A549 (cell line): ENCODE measurements at regions not wholly inside any gene's neighbourhood (a gene's known extent, or its start where the extent isn't known, plus 50 kb on each side); places are given as distances from the start of the nearest gene placed in this dataset.

Source experiments
- ATAC-seq, 2 experiments: fragments of 200-7000 bp in 1 of 2; fragments of >200 bp in 1 of 2; cut with Nextera tagmentation in 1 of 2; cut with Tn5 transposase in 1 of 2; 3 replicates each; pipeline versions ENCODE4 v1.8.0 to v1.9.1; 2018 to 2020; ENCODE audit warnings: mild to moderate bottlenecking in 1 of 2, moderate library complexity in 1 of 2
- CTCF ChIA-PET: fragments of 300-600 bp; sonication (Branson Sonifier 250); formaldehyde crosslinking; extraction: SDS; loops from one replicate; lab custom pipeline; 2021; ENCODE audit warnings: antibody characterized with exemption, inconsistent platforms; lab: Yijun Ruan, JAX
- POLR2A ChIA-PET: fragments of 350-600 bp; formaldehyde crosslinking; extraction: SDS; loops from one replicate; lab custom pipeline; 2021; ENCODE audit warnings: antibody characterized with exemption, inconsistent platforms; lab: Yijun Ruan, JAX
- DNase-seq, 2 experiments: peaks; one replicate each; pipeline versions ENCODE4 v3.0.0 to v3.0.0-alpha.2; 2011 to 2016; ENCODE audit warnings: low read depth in 1 of 2, low spot score in 1 of 2
- FAIRE-seq: peaks from 2 replicates; lab custom pipeline; 2011; peaks lifted over from hg19 to GRCh38; lab: Jason Lieb, UNC
- H3K27ac ChIP-seq, 2 experiments: fragments of >200 bp; sonication (Bioruptor Twin); formaldehyde crosslinking; 3 replicates each; pipeline ENCODE4 v1.5.1; 2016 to 2017
- H3K4me1 ChIP-seq: fragments of >200 bp; sonication (Bioruptor Twin); formaldehyde crosslinking; 3 replicates; pipeline ENCODE4 v1.6.1; 2016
- H3K4me2 ChIP-seq: fragments of >200 bp; sonication (Bioruptor Twin); formaldehyde crosslinking; 3 replicates; pipeline ENCODE4 v1.6.1; 2016
- H3K4me3 ChIP-seq: fragments of >200 bp; sonication (Bioruptor Twin); formaldehyde crosslinking; 3 replicates; pipeline ENCODE4 v1.5.1; 2016
- H3K9me3 ChIP-seq: fragments of >200 bp; sonication (Bioruptor Twin); formaldehyde crosslinking; 3 replicates; pipeline ENCODE4 v1.6.1; 2016
- CTCF ChIP-seq: fragments of >200 bp; sonication (Bioruptor Twin); formaldehyde crosslinking; IDR thresholded peaks from 3 replicates; pipeline ENCODE4 v1.5.1; 2016
- EHMT2 ChIP-seq: fragments of 200-600 bp; sonication (generic); IDR thresholded peaks from 2 replicates; pipeline ENCODE4 v1.6.1; 2016; ENCODE audit warnings: antibody characterized with exemption, low read depth, mild to moderate bottlenecking, moderate library complexity
- EP300 ChIP-seq, 2 experiments: fragments of >200 bp; sonication (Bioruptor Twin); formaldehyde crosslinking; IDR thresholded peaks; 2 replicates in 1 of 2; 3 replicates in 1 of 2; pipeline ENCODE4 v1.6.1; 2016 to 2017
- FOSL2 ChIP-seq, 2 experiments: fragments of 450-650 bp in 1 of 2; fragments of >200 bp in 1 of 2; sonication (Bioruptor Twin) in 1 of 2; formaldehyde crosslinking; IDR thresholded peaks; 2 replicates each; pipeline versions ENCODE4 v1.5.0 to v1.6.1; 2016 to 2020; ENCODE audit warnings: mild to moderate bottlenecking in 1 of 2, moderate library complexity in 1 of 2
- FOXS1 ChIP-seq: fragments of 250-450 bp; sonication (Bioruptor Pico); IDR thresholded peaks from 2 replicates; pipeline ENCODE4 v1.5.0; 2020; ENCODE audit warnings: mild to moderate bottlenecking, moderate library complexity
- GATA3 ChIP-seq: IDR thresholded peaks from 2 replicates; pipeline ENCODE4 v1.6.1; 2012; ENCODE audit warnings: borderline replicate concordance
- HEYL ChIP-seq: fragments of 250-450 bp; sonication (Bioruptor Pico); IDR thresholded peaks from 2 replicates; pipeline ENCODE4 v1.8.0; 2021; ENCODE audit warnings: mild to moderate bottlenecking, moderate library complexity
- HMGXB4 ChIP-seq: fragments of 250-450 bp; sonication (Bioruptor Pico); IDR thresholded peaks from 2 replicates; pipeline ENCODE4 v1.5.0; 2021; ENCODE audit warnings: mild to moderate bottlenecking, moderate library complexity, borderline replicate concordance
- JUN ChIP-seq, 2 experiments: fragments of >200 bp; sonication (Bioruptor Twin); formaldehyde crosslinking; IDR thresholded peaks; 2 replicates in 1 of 2; 3 replicates in 1 of 2; pipeline ENCODE4 v1.6.1; 2016 to 2017
- JUNB ChIP-seq: fragments of >200 bp; sonication (Bioruptor Twin); formaldehyde crosslinking; IDR thresholded peaks from 2 replicates; pipeline ENCODE4 v1.6.1; 2016
- KDM1A ChIP-seq: fragments of 200-600 bp; sonication (generic); IDR thresholded peaks from 2 replicates; pipeline ENCODE4 v1.6.1; 2016; ENCODE audit warnings: low read depth, mild to moderate bottlenecking
- KDM5A ChIP-seq: fragments of 200-600 bp; sonication (generic); IDR thresholded peaks from 2 replicates; pipeline ENCODE4 v1.6.1; 2016; ENCODE audit warnings: antibody characterized with exemption, mild to moderate bottlenecking
- MAX ChIP-seq: IDR thresholded peaks from 2 replicates; pipeline ENCODE4 v1.6.1; 2012
- MYC ChIP-seq: IDR thresholded peaks from 2 replicates; pipeline ENCODE4 v1.6.1; 2012; ENCODE audit warnings: mild to moderate bottlenecking, inconsistent platforms, low read length, improper control_type of control experiment, borderline replicate concordance
- NPAS2 ChIP-seq: fragments of 250-450 bp; sonication (Bioruptor Pico); IDR thresholded peaks from 2 replicates; pipeline ENCODE4 v1.8.0; 2022; ENCODE audit warnings: mild to moderate bottlenecking, moderate library complexity, borderline replicate concordance
- RCOR1 ChIP-seq: fragments of 150-350 bp; IDR thresholded peaks from 2 replicates; pipeline ENCODE4 v1.6.1; 2014; ENCODE audit warnings: antibody characterized with exemption, low read length, low read depth
- RNF2 ChIP-seq: fragments of 200-600 bp; sonication (generic); IDR thresholded peaks from 2 replicates; pipeline ENCODE4 v1.6.1; 2016; ENCODE audit warnings: low read depth, mild to moderate bottlenecking, antibody characterized with exemption, moderate library complexity, borderline replicate concordance
- TFCP2L1 ChIP-seq: fragments of 250-450 bp; sonication (Bioruptor Pico); IDR thresholded peaks from 2 replicates; pipeline ENCODE4 v1.5.0; 2021; ENCODE audit warnings: mild to moderate bottlenecking
- USF2 ChIP-seq: fragments of 450-650 bp; IDR thresholded peaks from 2 replicates; pipeline ENCODE4 v1.6.1; 2014; ENCODE audit warnings: antibody characterized with exemption
- ZNF302 ChIP-seq: fragments of 250-450 bp; sonication (Bioruptor Pico); IDR thresholded peaks from 2 replicates; pipeline ENCODE4 v1.9.0; 2021; ENCODE audit warnings: inconsistent platforms, mild to moderate bottlenecking, moderate library complexity
- ZSCAN20 ChIP-seq: fragments of 250-450 bp; sonication (Bioruptor Pico); IDR thresholded peaks from 2 replicates; pipeline ENCODE4 v1.8.0; 2022; ENCODE audit warnings: mild to moderate bottlenecking, moderate library complexity
- WGBS: methylation state at CpG from one replicate; pipeline ENCODE4 v1.1.6; 2017; ENCODE audit errors: missing lambda C conversion rate; 5-methylcytosine and 5-hydroxymethylcytosine counted together

DNA sequence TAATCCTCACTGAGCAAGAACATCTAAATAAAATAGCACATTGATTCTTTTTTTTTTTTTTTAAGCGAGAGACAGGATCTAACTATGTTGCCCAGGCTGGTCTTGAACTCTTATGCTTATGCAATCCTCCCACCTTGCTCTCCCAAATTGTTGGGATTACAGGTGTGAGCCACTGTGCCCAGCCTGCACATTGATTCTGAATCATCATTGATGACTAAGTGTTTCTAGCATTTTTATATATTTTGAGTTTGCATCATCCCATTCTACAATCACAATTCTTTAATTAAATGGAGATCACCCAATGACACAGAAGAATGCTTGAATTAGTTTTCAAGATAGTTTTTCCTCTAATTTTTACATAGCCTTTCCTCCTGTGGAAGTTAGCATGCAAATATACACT lies 354.1 kb downstream of the KLF5 start:
- WGBS, result 94% methylated on average over 1 of the region's 1 CpG
- no peak overlapping the region for H3K27ac ChIP-seq
- no peak for ATAC-seq
- no peak overlapping the region for H3K4me3 ChIP-seq
- no peak overlapping the region for H3K4me2 ChIP-seq
- DNase-seq, result no peak
- FAIRE-seq, result no peak
- ChIA-PET POLR2A (no interaction called here), CTCF (no interaction called here)
- H3K4me1 ChIP-seq, result 0 out of 3 replicates have a peak, but pooled peaks cover 5% of the 10 kb centered on the region
- H3K9me3 ChIP-seq, result no peaks in the 10 kb centered on the region
- TF ChIP-seq NPAS2 (CRISPR knock-in tag), result no peak
- TF ChIP-seq MAX, result no peak
- TF ChIP-seq JUNB, result no peak
- TF ChIP-seq RNF2, result no peak
- no peak for TF ChIP-seq JUN (IDR thresholded peaks at IDR 0.05)

GRCh38 chr13:73411067-73411809 lies 352.4 kb downstream of the KLF5 start:
- DNase-seq (peak in 1 of 2 experiments; percentile 13), FAIRE-seq (no peak), ATAC-seq (no peak)
- Histone ChIP-seq H3K4me1 (0 out of 3 replicates have a peak, but pooled peaks cover 5% of the 10 kb centered on the region), H3K4me3 (no peak overlapping the region), H3K4me2 (no peak overlapping the region), H3K27ac (no peak overlapping the region), H3K9me3 (no peaks in the 10 kb centered on the region)
- no peak for TF ChIP-seq MYC
- TF ChIP-seq FOSL2 (IDR thresholded peaks at IDR 0.05), result no peak
- peak; percentile 31; the same call in 1 of the 2 replicates for TF ChIP-seq FOSL2 (CRISPR knock-in tag; IDR thresholded peaks at IDR 0.05)
- ChIA-PET CTCF (no interaction called here), POLR2A (no interaction called here)
- WGBS, result 41% methylated on average over 7 of the region's 7 CpGs

- H3K4me1 ChIP-seq, result peaks cover 4% of the 10 kb centered on the region; the same call in 1 of the 3 replicates
- no peak overlapping the region for H3K4me3 ChIP-seq
- TF ChIP-seq MAX (no peak), ZNF302 (CRISPR knock-in tag) (no peak), EP300 (IDR thresholded peaks at IDR 0.05) (no peak), MYC (no peak), EHMT2 (no peak), JUN (IDR thresholded peaks at IDR 0.05) (no peak), TFCP2L1 (no peak), USF2 (no peak), HMGXB4 (CRISPR knock-in tag) (no peak), ZSCAN20 (CRISPR knock-in tag) (no peak), HEYL (no peak), CTCF (no peak), RCOR1 (no peak), NPAS2 (CRISPR knock-in tag) (no peak), GATA3 (no peak), KDM5A (no peak), KDM1A (no peak), FOSL2 (IDR thresholded peaks at IDR 0.05) (no peak), FOSL2 (CRISPR knock-in tag; IDR thresholded peaks at IDR 0.05) (no peak), FOXS1 (CRISPR knock-in tag) (no peak)
- H3K27ac ChIP-seq, result no peak overlapping the region
- no peak overlapping the region for H3K4me2 ChIP-seq
- DNase-seq, result no peak
- no peak for ATAC-seq
- POLR2A ChIA-PET, result no interaction called here
- no peaks in the 10 kb centered on the region for H3K9me3 ChIP-seq
- CTCF ChIA-PET, result interaction anchor here (0.6 to 1.3 kb wide), 2 partner anchors 10 to 256 kb away, joined by 3 to 6 read pairs; no protein-coding TSS in a partner anchor
- 56% methylated on average over 1 of the region's 1 CpG for WGBS
- FAIRE-seq, result no peak
Observed at GRCh38 chr13:73406454-73406853, 347.6 kb downstream of the KLF5 start.
